Ishikawa (cell line): ENCODE measurements at regions not wholly inside any gene's neighbourhood (a gene's known extent, or its start where the extent isn't known, plus 50 kb on each side); places are given as distances from the start of the nearest gene placed in this dataset.

ENCODE experiments used
- CEBPB ChIP-seq: IDR thresholded peaks from 2 replicates; pipeline ENCODE4 v1.6.1; 2012
- CREB1 ChIP-seq: IDR thresholded peaks from 2 replicates; pipeline ENCODE4 v1.6.1; 2012; ENCODE audit warnings: low read depth
- EGR1 ChIP-seq: IDR thresholded peaks from 2 replicates; pipeline ENCODE4 v1.6.1; 2012
- EP300 ChIP-seq: IDR thresholded peaks from 2 replicates; pipeline ENCODE4 v1.6.1; 2012; ENCODE audit warnings: borderline replicate concordance
- FOXM1 ChIP-seq: IDR thresholded peaks from 2 replicates; pipeline ENCODE4 v1.6.1; 2012; ENCODE audit warnings: low read depth, borderline replicate concordance
- NFIC ChIP-seq: IDR thresholded peaks from 2 replicates; pipeline ENCODE4 v1.6.1; 2012
- RAD21 ChIP-seq: IDR thresholded peaks from 2 replicates; pipeline ENCODE4 v1.6.1; 2012; ENCODE audit warnings: low read depth
- TAF1 ChIP-seq: IDR thresholded peaks from 2 replicates; pipeline ENCODE4 v1.6.1; 2012; ENCODE audit warnings: low read depth, mild to moderate bottlenecking
- TCF12 ChIP-seq: IDR thresholded peaks from 2 replicates; pipeline ENCODE4 v1.6.1; 2012; ENCODE audit warnings: low read depth
- TEAD4 ChIP-seq: IDR thresholded peaks from 2 replicates; pipeline ENCODE4 v1.6.1; 2012
- YY1 ChIP-seq: IDR thresholded peaks from 2 replicates; pipeline ENCODE4 v1.6.1; 2012; ENCODE audit warnings: low read depth
- ZBTB7A ChIP-seq: IDR thresholded peaks from 2 replicates; pipeline ENCODE4 v1.6.1; 2012; ENCODE audit warnings: low read depth
- TF ChIP-seq, protein P1 (sequence below): IDR thresholded peaks from 2 replicates; pipeline ENCODE4 v1.6.1; 2012; ENCODE audit warnings: low read depth, mild to moderate bottlenecking
- TF ChIP-seq, protein P2 (sequence below): IDR thresholded peaks from 2 replicates; pipeline ENCODE4 v1.6.1; 2012
- TF ChIP-seq, protein P3 (sequence below): IDR thresholded peaks from 2 replicates; pipeline ENCODE4 v1.6.1; 2012

DNA sequence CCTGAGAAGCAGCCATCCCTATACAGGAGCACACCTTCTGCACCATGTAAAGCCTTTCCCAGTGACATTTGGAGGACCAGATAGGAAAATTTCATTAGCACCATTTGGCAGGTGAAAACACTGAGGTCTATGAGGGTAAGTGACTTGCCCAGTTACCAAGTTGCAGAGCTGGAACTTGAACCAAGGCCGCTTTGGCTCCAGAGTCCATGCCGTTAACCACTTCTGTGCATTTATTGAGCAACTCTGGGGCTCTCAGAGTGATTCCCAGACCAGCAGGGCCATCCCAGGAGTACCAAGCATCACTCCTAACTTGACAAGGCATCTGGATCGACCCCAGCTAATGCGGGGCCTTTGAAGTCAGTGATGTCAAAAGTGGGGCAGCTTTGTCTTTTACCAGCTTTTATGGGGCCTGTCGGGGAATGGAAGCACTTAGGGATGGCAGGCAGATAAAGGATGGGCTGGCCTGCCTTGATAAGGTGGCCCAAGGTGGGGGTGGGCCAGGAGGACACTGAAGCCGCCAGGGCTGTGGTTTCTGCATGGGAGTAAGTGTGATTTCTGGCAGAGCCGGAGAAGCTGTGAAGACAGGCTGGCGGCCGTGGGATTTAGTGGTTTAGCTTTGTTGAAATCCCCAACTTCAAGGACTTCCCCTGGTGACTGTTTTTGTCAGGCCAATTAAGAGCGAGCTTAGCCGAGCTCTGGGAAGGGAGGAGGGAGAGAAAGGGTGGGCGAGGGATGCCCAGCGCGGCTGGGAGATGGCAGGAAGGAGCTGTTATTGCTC, 127.3 kb downstream of the MACROH2A1 start:
- TF ChIP-seq, protein P1, sequence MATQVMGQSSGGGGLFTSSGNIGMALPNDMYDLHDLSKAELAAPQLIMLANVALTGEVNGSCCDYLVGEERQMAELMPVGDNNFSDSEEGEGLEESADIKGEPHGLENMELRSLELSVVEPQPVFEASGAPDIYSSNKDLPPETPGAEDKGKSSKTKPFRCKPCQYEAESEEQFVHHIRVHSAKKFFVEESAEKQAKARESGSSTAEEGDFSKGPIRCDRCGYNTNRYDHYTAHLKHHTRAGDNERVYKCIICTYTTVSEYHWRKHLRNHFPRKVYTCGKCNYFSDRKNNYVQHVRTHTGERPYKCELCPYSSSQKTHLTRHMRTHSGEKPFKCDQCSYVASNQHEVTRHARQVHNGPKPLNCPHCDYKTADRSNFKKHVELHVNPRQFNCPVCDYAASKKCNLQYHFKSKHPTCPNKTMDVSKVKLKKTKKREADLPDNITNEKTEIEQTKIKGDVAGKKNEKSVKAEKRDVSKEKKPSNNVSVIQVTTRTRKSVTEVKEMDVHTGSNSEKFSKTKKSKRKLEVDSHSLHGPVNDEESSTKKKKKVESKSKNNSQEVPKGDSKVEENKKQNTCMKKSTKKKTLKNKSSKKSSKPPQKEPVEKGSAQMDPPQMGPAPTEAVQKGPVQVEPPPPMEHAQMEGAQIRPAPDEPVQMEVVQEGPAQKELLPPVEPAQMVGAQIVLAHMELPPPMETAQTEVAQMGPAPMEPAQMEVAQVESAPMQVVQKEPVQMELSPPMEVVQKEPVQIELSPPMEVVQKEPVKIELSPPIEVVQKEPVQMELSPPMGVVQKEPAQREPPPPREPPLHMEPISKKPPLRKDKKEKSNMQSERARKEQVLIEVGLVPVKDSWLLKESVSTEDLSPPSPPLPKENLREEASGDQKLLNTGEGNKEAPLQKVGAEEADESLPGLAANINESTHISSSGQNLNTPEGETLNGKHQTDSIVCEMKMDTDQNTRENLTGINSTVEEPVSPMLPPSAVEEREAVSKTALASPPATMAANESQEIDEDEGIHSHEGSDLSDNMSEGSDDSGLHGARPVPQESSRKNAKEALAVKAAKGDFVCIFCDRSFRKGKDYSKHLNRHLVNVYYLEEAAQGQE: no peak
- TF ChIP-seq EP300 (no peak), NFIC (no peak), ZBTB7A (no peak), FOXM1 (no peak), CREB1 (no peak), TAF1 (no peak), TCF12 (no peak), RAD21 (no peak), TEAD4 (no peak), CEBPB (no peak), EGR1 (no peak), YY1 (no peak)
- TF ChIP-seq, protein P2, sequence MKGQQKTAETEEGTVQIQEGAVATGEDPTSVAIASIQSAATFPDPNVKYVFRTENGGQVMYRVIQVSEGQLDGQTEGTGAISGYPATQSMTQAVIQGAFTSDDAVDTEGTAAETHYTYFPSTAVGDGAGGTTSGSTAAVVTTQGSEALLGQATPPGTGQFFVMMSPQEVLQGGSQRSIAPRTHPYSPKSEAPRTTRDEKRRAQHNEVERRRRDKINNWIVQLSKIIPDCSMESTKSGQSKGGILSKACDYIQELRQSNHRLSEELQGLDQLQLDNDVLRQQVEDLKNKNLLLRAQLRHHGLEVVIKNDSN: no peak
- TF ChIP-seq, protein P3, sequence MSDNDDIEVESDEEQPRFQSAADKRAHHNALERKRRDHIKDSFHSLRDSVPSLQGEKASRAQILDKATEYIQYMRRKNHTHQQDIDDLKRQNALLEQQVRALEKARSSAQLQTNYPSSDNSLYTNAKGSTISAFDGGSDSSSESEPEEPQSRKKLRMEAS: no peak

DNA sequence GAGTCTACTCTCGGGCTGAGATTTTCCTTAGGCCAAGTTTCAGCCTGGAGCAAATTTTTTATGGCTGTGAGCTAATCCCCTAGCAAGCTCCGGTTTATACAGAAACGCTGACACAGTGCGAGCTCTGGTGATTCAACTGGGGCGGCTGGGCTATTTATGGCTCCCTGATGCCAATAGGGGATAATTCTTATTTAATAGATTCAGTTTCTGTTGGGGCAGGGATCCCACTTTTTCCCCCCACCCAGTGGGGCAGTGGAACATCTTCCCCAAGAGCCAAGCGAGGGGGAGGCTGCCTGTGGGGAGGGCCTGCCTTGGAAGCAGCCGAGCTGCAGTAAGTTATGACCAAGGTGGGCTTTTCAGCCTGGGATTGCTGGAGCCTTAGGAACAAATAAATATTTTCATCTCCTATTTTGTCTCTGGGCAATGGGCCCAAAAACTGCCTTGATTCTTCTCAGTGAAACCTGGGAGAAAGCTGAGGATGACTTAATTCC, 129.1 kb downstream of the MACROH2A1 start:
- TF ChIP-seq TCF12 (no peak), FOXM1 (no peak), EP300 (no peak), NFIC (no peak), CEBPB (no peak), ZBTB7A (no peak), CREB1 (no peak), YY1 (no peak), TEAD4 (no peak), RAD21 (no peak), EGR1 (no peak), TAF1 (no peak)
- TF ChIP-seq, protein P2: no peak
- TF ChIP-seq, protein P3: no peak
- TF ChIP-seq, protein P1: no peak

DNA sequence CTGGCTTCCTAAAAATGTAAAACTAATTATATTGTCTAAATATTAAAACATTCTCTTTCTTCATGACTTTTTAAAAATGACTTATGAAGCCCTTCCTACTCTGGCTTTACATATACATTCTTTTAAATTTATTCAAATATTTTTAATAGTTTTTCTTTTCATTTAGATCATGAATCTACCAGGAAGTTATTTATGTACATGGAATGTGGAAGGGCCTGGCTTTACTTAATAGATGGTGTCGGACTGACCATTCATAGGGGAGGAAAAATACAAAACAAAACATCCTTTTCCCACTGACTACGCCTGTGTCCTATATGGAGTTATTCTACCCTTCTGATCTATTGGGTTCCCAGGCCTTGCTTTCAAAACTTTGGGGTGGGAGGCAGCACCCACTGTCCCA, 129.8 kb downstream of the MACROH2A1 start:
- no peak for TF ChIP-seq EP300
- no peak for TF ChIP-seq TAF1
- no peak for TF ChIP-seq RAD21

DNA sequence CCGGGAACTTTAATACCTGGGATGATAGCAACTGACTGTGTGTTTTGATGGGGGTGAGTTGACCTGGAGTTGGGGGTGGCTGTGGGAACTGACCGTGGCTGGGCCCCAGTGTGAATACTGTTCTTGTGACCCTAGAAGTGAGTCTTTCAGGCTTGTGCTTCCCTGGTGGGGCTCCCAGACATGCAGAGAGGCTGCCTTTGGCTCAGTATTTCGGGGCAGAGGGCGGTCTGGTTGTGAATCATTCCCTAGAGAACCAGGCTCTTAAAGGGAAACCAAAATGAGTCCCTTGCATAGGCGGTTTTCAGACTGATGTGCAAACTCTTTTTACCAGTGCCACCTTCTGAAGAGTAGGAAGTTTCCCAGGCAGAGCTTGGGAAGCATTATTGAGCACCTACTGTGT, 132.1 kb downstream of the MACROH2A1 start:
- no peak for TF ChIP-seq EGR1
- TF ChIP-seq, protein P2: no peak
- TF ChIP-seq CREB1: no peak
- TF ChIP-seq TCF12: no peak
- TF ChIP-seq TAF1: no peak
- no peak for TF ChIP-seq FOXM1
- no peak for TF ChIP-seq NFIC
- no peak for TF ChIP-seq EP300
- TF ChIP-seq ZBTB7A: no peak

DNA sequence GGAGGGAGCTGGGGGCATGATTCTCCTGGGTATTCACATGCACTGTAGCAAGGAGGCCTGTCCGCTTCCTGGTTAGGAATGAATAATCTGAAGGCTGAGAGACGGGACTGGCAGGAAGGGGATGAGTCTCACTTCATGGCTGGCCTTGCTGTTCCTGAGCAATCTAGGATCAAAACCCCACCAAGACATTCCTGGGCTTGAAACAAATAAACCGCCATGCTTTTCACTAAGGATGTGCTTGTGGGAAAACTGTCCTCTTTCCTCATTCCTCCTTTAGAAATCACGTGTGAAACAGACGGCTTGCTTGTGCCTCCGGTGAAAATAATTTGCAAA, 132.8 kb downstream of the MACROH2A1 start:
- TF ChIP-seq TCF12 (no peak), CREB1 (no peak), EP300 (no peak), FOXM1 (no peak), YY1 (no peak), EGR1 (no peak), RAD21 (no peak), TEAD4 (no peak), NFIC (no peak), ZBTB7A (no peak), CEBPB (no peak), TAF1 (no peak)
- TF ChIP-seq, protein P2: no peak
- TF ChIP-seq, protein P3: no peak
- TF ChIP-seq, protein P1: no peak
